Fibroblast of the aortic adventitia (primary cell): ENCODE measurements at regions not wholly inside any gene's neighbourhood (a gene's known extent, or its start where the extent isn't known, plus 50 kb on each side); places are given as distances from the start of the nearest gene placed in this dataset.

Experiments
- DNase-seq: peaks from one replicate; pipeline ENCODE4 v3.0.0-alpha.2; 2010; ENCODE audit warnings: low read depth
- H3K4me3 ChIP-seq: 2 replicates; pipeline ENCODE4 v1.5.1; 2011; ENCODE audit warnings: low read depth, mild to moderate bottlenecking, control low read depth, low read length, moderate library complexity
- CTCF ChIP-seq: IDR thresholded peaks from 2 replicates; pipeline ENCODE4 v1.5.1; 2011; ENCODE audit warnings: mild to moderate bottlenecking, low read length, control low read depth, inconsistent platforms; ENCODE audit not compliant: insufficient read depth

- H3K4me3 ChIP-seq = no peak overlapping the region
- no peak for TF ChIP-seq CTCF
- DNase-seq = no peak
Measured at GRCh38 chr3:8103954-8104353, 397.7 kb upstream of the LMCD1 start.

GRCh38 chr3:8106921-8107320 lies 394.7 kb upstream of the LMCD1 start:
- DNase-seq = no peak

GRCh38 chr3:8110966-8111798 lies 390.4 kb upstream of the LMCD1 start:
- H3K4me3 ChIP-seq = no peak overlapping the region
- peak; percentile 65 for TF ChIP-seq CTCF
- peak; percentile 57 for DNase-seq

More at GRCh38 chr3:8106921-8107320, 394.7 kb upstream of the LMCD1 start:
- no peak for TF ChIP-seq CTCF
- H3K4me3 ChIP-seq = no peak overlapping the region

- TF ChIP-seq CTCF = no peak
- H3K4me3 ChIP-seq = no peak overlapping the region
- DNase-seq = no peak
Measured at GRCh38 chr3:8112587-8112986, 389.0 kb upstream of the LMCD1 start.

- no peak for DNase-seq
- no peak overlapping the region for H3K4me3 ChIP-seq
- no peak for TF ChIP-seq CTCF
Measured at GRCh38 chr3:8113626-8114025, 388.0 kb upstream of the LMCD1 start.

- H3K4me3 ChIP-seq = no peak overlapping the region
- TF ChIP-seq CTCF = no peak
- no peak for DNase-seq
Measured at GRCh38 chr3:8128686-8129085, 372.9 kb upstream of the LMCD1 start.
